B cell (primary cell): ENCODE measurements at regions not wholly inside any gene's neighbourhood (a gene's known extent, or its start where the extent isn't known, plus 50 kb on each side); places are given as distances from the start of the nearest gene placed in this dataset.

Experiments used
- ATAC-seq: fragments of 200-7000 bp; cut with Tn5 transposase; one replicate; pipeline ENCODE4 v1.10.0; 2021; ENCODE audit warnings: low read depth, mild to moderate bottlenecking, moderate number of reproducible peaks, moderate library complexity
- CTCF ChIA-PET: fragments of 350-600 bp; sonication (Branson Sonifier 250); formaldehyde crosslinking; loops from one replicate; lab custom pipeline; 2021; ENCODE audit warnings: antibody characterized with exemption, inconsistent platforms; lab: Charles Lee
- POLR2A ChIA-PET: fragments of 350-600 bp; sonication (Branson Sonifier 250); formaldehyde crosslinking; loops from one replicate; lab custom pipeline; 2021; ENCODE audit warnings: antibody characterized with exemption; lab: Charles Lee
- DNase-seq: peaks from one replicate; pipeline ENCODE4 v3.0.0; 2013
- H2AFZ ChIP-seq: 2 replicates; pipeline ENCODE4 v1.6.1; 2012; ENCODE audit warnings: mild to moderate bottlenecking, low read depth, low read length; ENCODE audit not compliant: insufficient read depth, poor library complexity, severe bottlenecking
- H3K27ac ChIP-seq, 2 donors: 1 replicate in 1 of 2; 2 replicates in 1 of 2; pipeline ENCODE4 v1.5.1; 2012 to 2013; ENCODE audit warnings: low read length in 2 of 2, mild to moderate bottlenecking in 2 of 2, moderate library complexity in 1 of 2
- H3K27me3 ChIP-seq, 4 experiments: fragments of 200-600 bp in 1 of 4; sonication (generic) in 1 of 4; replicated peaks in 1 of 4; 1 replicate in 2 of 4; 2 replicates in 2 of 4; pipeline versions ENCODE4 v1.6.1 to v1.7.0; 2013 to 2016; ENCODE audit warnings: low read length in 3 of 4, mild to moderate bottlenecking in 2 of 4, mixed read lengths in 1 of 4, moderate library complexity in 1 of 4; ENCODE audit not compliant: insufficient read depth in 4 of 4, control insufficient read depth in 3 of 4; ENCODE audit errors: control extremely low read depth in 1 of 4
- H3K36me3 ChIP-seq, 2 experiments: replicated peaks in 1 of 2; 1 replicate in 1 of 2; 2 replicates in 1 of 2; pipeline versions ENCODE4 v1.6.1 to v1.7.1; 2013; ENCODE audit warnings: low read length in 1 of 2; ENCODE audit not compliant: insufficient read depth in 2 of 2, control insufficient read depth in 1 of 2; ENCODE audit errors: control extremely low read depth in 1 of 2, extremely low read depth in 1 of 2
- H3K4me1 ChIP-seq, 2 donors: fragments of 200-600 bp in 1 of 2; sonication (generic) in 1 of 2; 1 replicate in 1 of 2; 2 replicates in 1 of 2; pipeline versions ENCODE4 v1.5.1 to v1.6.1; 2013 to 2017; ENCODE audit warnings: low read length in 2 of 2; ENCODE audit not compliant: control insufficient read depth in 2 of 2, insufficient read depth in 2 of 2
- H3K4me2 ChIP-seq: replicated peaks from 2 replicates; pipeline ENCODE3; 2012; ENCODE audit warnings: mild to moderate bottlenecking, low read depth, low read length; ENCODE audit not compliant: poor library complexity, severe bottlenecking
- H3K4me3 ChIP-seq, 5 experiments: fragments of 200-600 bp in 1 of 5; sonication (generic) in 1 of 5; 1 replicate in 3 of 5; 2 replicates in 2 of 5; pipeline versions ENCODE4 v1.5.1 to v1.7.0; 2011 to 2016; ENCODE audit warnings: low read length in 4 of 5, mild to moderate bottlenecking in 4 of 5, low read depth in 2 of 5, control low read depth in 1 of 5, moderate library complexity in 1 of 5; ENCODE audit not compliant: insufficient read depth in 1 of 5; ENCODE audit errors: control extremely low read depth in 1 of 5, extremely low read depth in 1 of 5
- H3K79me2 ChIP-seq: fragments of 200-600 bp; sonication (generic); one replicate; pipeline ENCODE4 v1.6.0; 2016; ENCODE audit warnings: low read length; ENCODE audit not compliant: control insufficient read depth, insufficient read depth
- H3K9ac ChIP-seq: fragments of 200-600 bp; sonication (generic); 2 replicates; pipeline ENCODE4 v1.6.1; 2017; ENCODE audit warnings: mild to moderate bottlenecking, low read length, moderate library complexity
- H3K9me3 ChIP-seq, 3 donors: one replicate each; pipeline versions ENCODE4 v1.6.1 to v1.7.1; 2013; ENCODE audit warnings: low read length in 2 of 3; ENCODE audit not compliant: control insufficient read depth in 2 of 3, insufficient read depth in 1 of 3; ENCODE audit errors: control extremely low read depth in 1 of 3
- H4K20me1 ChIP-seq: 2 replicates; pipeline ENCODE4 v1.6.0; 2012; ENCODE audit warnings: mild to moderate bottlenecking, low read length; ENCODE audit not compliant: insufficient read depth, control insufficient read depth, poor library complexity, severe bottlenecking
- H3K27ac Mint-ChIP-seq: one replicate; pipeline ENCODE4 v1.8.0; 2021; ENCODE audit warnings: mixed read lengths
- H3K27me3 Mint-ChIP-seq: one replicate; pipeline ENCODE4 v1.8.0; 2021; ENCODE audit warnings: mixed read lengths
- H3K4me1 Mint-ChIP-seq: one replicate; pipeline ENCODE4 v1.8.0; 2021; ENCODE audit warnings: mixed read lengths
- H3K4me3 Mint-ChIP-seq: one replicate; pipeline ENCODE4 v1.8.0; 2021; ENCODE audit warnings: mixed read lengths
- H3K9me3 Mint-ChIP-seq: one replicate; pipeline ENCODE4 v1.8.0; 2022; ENCODE audit warnings: mixed read lengths; ENCODE audit not compliant: insufficient read depth
- EZH2 ChIP-seq: IDR thresholded peaks from 2 replicates; pipeline ENCODE4 v1.6.1; 2012; ENCODE audit warnings: borderline replicate concordance, low read depth, mild to moderate bottlenecking, moderate library complexity, low read length; ENCODE audit not compliant: insufficient read depth, poor library complexity, severe bottlenecking
- WGBS: methylation state at CpG from one replicate; pipeline ENCODE4 v1.1.5; 2013; ENCODE audit warnings: missing lambda C conversion rate; ENCODE audit not compliant: insufficient coverage; 5-methylcytosine and 5-hydroxymethylcytosine counted together
- intact Hi-C: fragments of 100-400 bp; cut with micrococcal nuclease; formaldehyde crosslinking; loops from one replicate; pipeline ENCODE4 v1.10.0; 2022
- TF ChIP-seq, protein P1 (sequence below): fragments of 200-600 bp; IDR thresholded peaks from one replicate; pipeline ENCODE4 v1.8.0; 2022; ENCODE audit warnings: antibody characterized with exemption, mild to moderate bottlenecking

DNA sequence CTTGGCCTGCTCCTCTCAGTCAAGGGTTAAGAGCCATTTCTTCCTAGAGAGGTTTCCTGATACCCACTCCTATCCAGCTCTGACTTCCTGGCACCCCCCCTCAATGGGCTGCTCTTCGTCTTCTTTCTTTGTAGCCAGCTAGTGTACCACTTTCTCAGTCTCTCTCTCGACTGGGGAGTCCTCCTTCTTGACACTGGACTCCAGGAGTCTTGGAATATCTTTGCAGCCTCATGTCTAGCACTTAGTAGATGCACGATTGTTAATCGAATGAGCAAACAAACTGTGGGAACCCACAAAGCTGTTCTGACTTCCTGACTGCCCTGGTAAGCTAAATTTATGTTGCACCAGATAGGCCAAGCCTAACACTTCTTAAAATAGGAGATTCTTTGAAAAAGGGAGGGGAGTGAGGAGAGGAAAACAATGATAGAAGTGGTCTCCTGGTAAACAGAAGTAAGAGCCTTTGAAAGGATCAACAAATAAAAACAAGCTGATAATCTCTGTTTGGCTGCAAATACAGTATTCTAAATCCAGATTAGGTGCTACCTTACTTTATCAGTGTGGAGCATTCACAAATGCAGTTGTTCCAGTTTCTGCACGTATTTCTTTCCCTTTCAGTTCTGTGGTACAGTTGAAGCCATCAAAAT, 160.1 kb upstream of the CITED2 start:
- Histone ChIP-seq H3K79me2 (no peaks in the 10 kb centered on the region), H3K27ac (no peak overlapping the region), H3K4me3 (no peak overlapping the region), H3K36me3 (no peaks in the 10 kb centered on the region), H3K9me3 (no peaks in the 10 kb centered on the region), H3K9ac (no peak overlapping the region), H4K20me1 (no peaks in the 10 kb centered on the region), H3K4me2 (no peak overlapping the region), H2AFZ (peak overlapping the region; percentile 26), H3K27me3 (no peaks in the 10 kb centered on the region), H3K4me1 (peaks cover 0 to 3% of the 10 kb centered on the region in 2 donors)
- Mint-ChIP-seq H3K9me3 (no peaks in the 10 kb centered on the region), H3K27ac (no peak overlapping the region), H3K27me3 (no peaks in the 10 kb centered on the region), H3K4me3 (no peak overlapping the region), H3K4me1 (peaks cover 10% of the 10 kb centered on the region)
- DNase-seq: no peak
- ChIA-PET POLR2A (no interaction called here), CTCF (no interaction called here)
- TF ChIP-seq, protein P1, sequence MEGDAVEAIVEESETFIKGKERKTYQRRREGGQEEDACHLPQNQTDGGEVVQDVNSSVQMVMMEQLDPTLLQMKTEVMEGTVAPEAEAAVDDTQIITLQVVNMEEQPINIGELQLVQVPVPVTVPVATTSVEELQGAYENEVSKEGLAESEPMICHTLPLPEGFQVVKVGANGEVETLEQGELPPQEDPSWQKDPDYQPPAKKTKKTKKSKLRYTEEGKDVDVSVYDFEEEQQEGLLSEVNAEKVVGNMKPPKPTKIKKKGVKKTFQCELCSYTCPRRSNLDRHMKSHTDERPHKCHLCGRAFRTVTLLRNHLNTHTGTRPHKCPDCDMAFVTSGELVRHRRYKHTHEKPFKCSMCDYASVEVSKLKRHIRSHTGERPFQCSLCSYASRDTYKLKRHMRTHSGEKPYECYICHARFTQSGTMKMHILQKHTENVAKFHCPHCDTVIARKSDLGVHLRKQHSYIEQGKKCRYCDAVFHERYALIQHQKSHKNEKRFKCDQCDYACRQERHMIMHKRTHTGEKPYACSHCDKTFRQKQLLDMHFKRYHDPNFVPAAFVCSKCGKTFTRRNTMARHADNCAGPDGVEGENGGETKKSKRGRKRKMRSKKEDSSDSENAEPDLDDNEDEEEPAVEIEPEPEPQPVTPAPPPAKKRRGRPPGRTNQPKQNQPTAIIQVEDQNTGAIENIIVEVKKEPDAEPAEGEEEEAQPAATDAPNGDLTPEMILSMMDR: no peak
- TF ChIP-seq EZH2: no peak
- WGBS: 8% methylated on average over 4 of the region's 5 CpGs
- ATAC-seq: no peak
- intact Hi-C loops: no loop called here

DNA sequence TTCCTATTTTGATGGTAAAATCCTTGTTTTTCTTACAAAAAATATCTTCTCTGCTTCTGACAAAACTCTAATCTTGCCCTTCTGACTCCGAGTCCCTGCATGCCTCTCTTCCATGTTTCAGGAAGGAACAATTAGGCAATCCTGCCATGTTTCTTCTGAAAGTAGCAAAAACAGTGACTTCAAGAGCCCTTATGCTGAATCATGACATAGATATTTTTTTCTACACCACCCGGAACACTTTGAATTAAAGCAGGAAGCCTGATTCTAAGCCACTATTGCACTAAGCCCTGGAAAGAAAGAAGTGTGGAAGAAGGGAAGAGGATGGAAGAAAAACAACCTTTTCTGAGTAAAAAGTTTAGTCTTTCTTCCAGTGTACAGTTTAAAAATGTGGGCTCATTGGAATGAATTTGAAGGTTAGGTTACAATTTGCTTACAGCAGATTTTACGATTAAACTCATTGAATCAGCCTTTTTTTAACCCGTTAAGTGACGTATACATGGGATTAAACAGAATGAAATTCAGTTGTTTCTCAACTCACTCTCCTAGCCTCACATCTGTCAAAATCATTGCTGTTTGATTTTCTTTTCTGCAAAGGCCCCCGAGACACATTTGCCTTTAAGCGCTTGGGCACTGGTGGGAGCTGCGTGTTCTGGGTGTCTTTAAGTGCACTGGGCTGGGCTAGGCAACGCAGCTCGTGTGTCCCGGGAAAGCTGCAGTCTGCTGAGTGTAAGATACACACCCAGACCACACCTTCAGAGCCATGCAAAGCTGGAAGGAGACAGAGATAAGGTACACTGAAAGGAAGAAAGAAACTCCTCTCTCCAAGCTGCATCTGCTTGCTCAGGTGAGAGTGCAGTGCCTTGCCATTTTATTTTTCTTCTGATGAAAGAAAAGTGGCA, 159.4 kb upstream of the CITED2 start:
- H3K27ac ChIP-seq: no peak overlapping the region
- ChIA-PET CTCF (no interaction called here), POLR2A (no interaction called here)
- peaks cover 0 to 3% of the 10 kb centered on the region in 2 donors for H3K4me1 ChIP-seq
- no peaks in the 10 kb centered on the region for H3K36me3 ChIP-seq
- H2AFZ ChIP-seq: peak overlapping the region; percentile 26
- H3K79me2 ChIP-seq: no peaks in the 10 kb centered on the region
- DNase-seq (no peak), ATAC-seq (no peak)
- no peak overlapping the region for H3K4me3 ChIP-seq
- intact Hi-C loops: no loop called here
- no peak overlapping the region for H3K4me2 ChIP-seq
- H3K9me3 Mint-ChIP-seq: no peaks in the 10 kb centered on the region
- no peak overlapping the region for H3K4me3 Mint-ChIP-seq
- WGBS: 78% methylated on average over 5 of the region's 11 CpGs
- H3K4me1 Mint-ChIP-seq: peaks cover 10% of the 10 kb centered on the region
- no peaks in the 10 kb centered on the region for H3K27me3 Mint-ChIP-seq
- H3K27ac Mint-ChIP-seq: no peak overlapping the region
- H3K27me3 ChIP-seq: no peaks in the 10 kb centered on the region
- no peaks in the 10 kb centered on the region for H3K9me3 ChIP-seq
- H3K9ac ChIP-seq: no peak overlapping the region
- TF ChIP-seq, protein P1: no peak
- no peak for TF ChIP-seq EZH2
- no peaks in the 10 kb centered on the region for H4K20me1 ChIP-seq
